NB4 (cell line): ENCODE measurements at regions not wholly inside any gene's neighbourhood (a gene's known extent, or its start where the extent isn't known, plus 50 kb on each side); places are given as distances from the start of the nearest gene placed in this dataset.

Experiments used
- CTCF ChIP-seq: IDR thresholded peaks from one replicate; pipeline ENCODE4 v1.5.1; 2012; ENCODE audit warnings: low read depth, low read length
- POLR2A ChIP-seq: IDR thresholded peaks from 2 replicates; pipeline ENCODE4 v1.6.1; 2011; ENCODE audit warnings: mild to moderate bottlenecking; ENCODE audit not compliant: insufficient read length; ENCODE audit errors: extremely low read depth

- TF ChIP-seq POLR2A (no peak), CTCF (no peak)
Measured at GRCh38 chr14:44770201-44770600, 191.5 kb downstream of the KLHL28 start.
